SK-N-SH (cell line): ENCODE measurements at regions not wholly inside any gene's neighbourhood (a gene's known extent, or its start where the extent isn't known, plus 50 kb on each side); places are given as distances from the start of the nearest gene placed in this dataset.

ENCODE experiments used
- CTCF ChIA-PET: fragments of 300-600, 350-600 bp; formaldehyde crosslinking; extraction: SDS; loops from one replicate; lab custom pipeline; 2021; lab: Yijun Ruan, JAX
- POLR2A ChIA-PET: fragments of 350-600 bp; sonication (Branson Sonifier 250); formaldehyde crosslinking; extraction: SDS; loops from one replicate; lab custom pipeline; 2020; ENCODE audit warnings: antibody characterized with exemption, inconsistent platforms; lab: Yijun Ruan, JAX
- DNase-seq: peaks from one replicate; pipeline ENCODE4 v3.0.0; 2012
- H2AFZ ChIP-seq: fragments of 200-600 bp; sonication (generic); 2 replicates; pipeline ENCODE4 v1.8.1; 2016; ENCODE audit warnings: antibody characterized with exemption, mild to moderate bottlenecking, low read depth
- H3F3A ChIP-seq: fragments of 200-600 bp; sonication (generic); replicated peaks from 2 replicates; pipeline ENCODE3; 2016; ENCODE audit warnings: antibody characterized with exemption, mild to moderate bottlenecking; ENCODE audit not compliant: insufficient read depth
- H3K27ac ChIP-seq, 2 experiments: fragments of 200-500 bp in 1 of 2; fragments of 200-600 bp in 1 of 2; sonication (Bioruptor generic) in 1 of 2; sonication (generic), shearing (Covaris generic) in 1 of 2; 2 replicates each; pipeline versions ENCODE4 v1.5.1 to v1.6.1; 2014 to 2016; ENCODE audit warnings: low read depth in 2 of 2, inconsistent platforms in 1 of 2, low read length in 1 of 2, mild to moderate bottlenecking in 1 of 2, mixed read lengths in 1 of 2
- H3K27me3 ChIP-seq: fragments of 200-600 bp; sonication (generic), shearing (Covaris generic); 2 replicates; pipeline ENCODE4 v1.6.1; 2016; ENCODE audit warnings: mixed run types; ENCODE audit not compliant: insufficient read depth
- H3K36me3 ChIP-seq, 2 experiments: fragments of 200-500 bp in 1 of 2; fragments of 200-600 bp in 1 of 2; sonication (Bioruptor generic) in 1 of 2; sonication (generic) in 1 of 2; replicated peaks in 1 of 2; 2 replicates each; pipeline versions ENCODE3 to v1.5.1; 2014 to 2016; ENCODE audit warnings: low read length in 1 of 2, mild to moderate bottlenecking in 1 of 2; ENCODE audit not compliant: insufficient read depth in 2 of 2, control insufficient read depth in 1 of 2
- H3K4me1 ChIP-seq, 2 experiments: fragments of 200-500 bp in 1 of 2; fragments of 200-600 bp in 1 of 2; sonication (Bioruptor generic) in 1 of 2; sonication (generic), shearing (Covaris generic) in 1 of 2; 2 replicates each; pipeline versions ENCODE4 v1.5.1 to v1.6.1; 2014 to 2016; ENCODE audit warnings: low read depth in 1 of 2, low read length in 1 of 2, mixed run types in 1 of 2; ENCODE audit not compliant: insufficient read depth in 2 of 2, control insufficient read depth in 1 of 2
- H3K4me2 ChIP-seq: fragments of 200-600 bp; sonication (generic), shearing (Covaris generic); 2 replicates; pipeline ENCODE4 v1.6.1; 2017; ENCODE audit warnings: mixed run types
- H3K4me3 ChIP-seq, 2 experiments: fragments of 200-500 bp in 1 of 2; fragments of 200-600 bp in 1 of 2; sonication (Bioruptor generic) in 1 of 2; sonication (generic), shearing (Covaris generic) in 1 of 2; 2 replicates each; pipeline versions ENCODE4 v1.5.1 to v1.8.1; 2014 to 2016; ENCODE audit warnings: low read depth in 2 of 2, inconsistent platforms in 1 of 2, low read length in 1 of 2, mild to moderate bottlenecking in 1 of 2, mixed read lengths in 1 of 2, moderate library complexity in 1 of 2
- H3K79me2 ChIP-seq: fragments of 200-600 bp; sonication (generic); 2 replicates; pipeline ENCODE4 v1.8.1; 2017; ENCODE audit warnings: mild to moderate bottlenecking; ENCODE audit not compliant: insufficient read depth
- H3K9ac ChIP-seq: fragments of 200-600 bp; sonication (generic); 2 replicates; pipeline ENCODE4 v1.6.1; 2017; ENCODE audit warnings: mixed run types
- H3K9me2 ChIP-seq: fragments of 200-600 bp; sonication (generic); 2 replicates; pipeline ENCODE4 v1.6.1; 2017; ENCODE audit warnings: mixed run types
- H3K9me3 ChIP-seq: fragments of 200-600 bp; sonication (generic); 2 replicates; pipeline ENCODE4 v1.6.1; 2017; ENCODE audit warnings: mixed run types, mild to moderate bottlenecking, moderate library complexity
- H4K20me1 ChIP-seq: fragments of 200-600 bp; sonication (generic); 2 replicates; pipeline ENCODE4 v1.6.1; 2017; ENCODE audit warnings: mild to moderate bottlenecking, mixed run types; ENCODE audit not compliant: insufficient read depth
- CHD2 ChIP-seq: fragments of 150-350 bp; IDR thresholded peaks from 2 replicates; pipeline ENCODE4 v1.6.1; 2018; ENCODE audit warnings: low read length; ENCODE audit not compliant: partially characterized antibody
- ELF1 ChIP-seq: IDR thresholded peaks from 2 replicates; pipeline ENCODE4 v1.4.0; 2012
- EZH2phosphoT487 ChIP-seq: fragments of 200-600 bp; sonication (generic); IDR thresholded peaks from 2 replicates; pipeline ENCODE4 v1.6.1; 2017; ENCODE audit warnings: low read depth, mixed run types, mild to moderate bottlenecking, antibody characterized with exemption, moderate library complexity, borderline replicate concordance
- FOSL2 ChIP-seq: IDR thresholded peaks from 2 replicates; pipeline ENCODE4 v1.4.0; 2012; ENCODE audit warnings: low read depth, mild to moderate bottlenecking, moderate library complexity, borderline replicate concordance
- FOXM1 ChIP-seq: IDR thresholded peaks from 2 replicates; pipeline ENCODE4 v1.4.0; 2012; ENCODE audit warnings: low read depth, mild to moderate bottlenecking
- GABPA ChIP-seq: IDR thresholded peaks from 2 replicates; pipeline ENCODE4 v1.4.0; 2012; ENCODE audit warnings: low read depth, mild to moderate bottlenecking
- GATA2 ChIP-seq: sonication (generic); formaldehyde crosslinking; IDR thresholded peaks from 2 replicates; pipeline ENCODE4 v1.5.0; 2020; ENCODE audit warnings: mild to moderate bottlenecking, missing genetic modification reagents
- MXI1 ChIP-seq: IDR thresholded peaks from 2 replicates; pipeline ENCODE4 v1.6.1; 2012; ENCODE audit warnings: mild to moderate bottlenecking, low read depth, low read length, improper control_type of control experiment
- NFIC ChIP-seq: IDR thresholded peaks from 2 replicates; pipeline ENCODE4 v1.4.0; 2012; ENCODE audit warnings: borderline replicate concordance
- NRF1 ChIP-seq: IDR thresholded peaks from 2 replicates; pipeline ENCODE4 v1.6.1; 2012; ENCODE audit warnings: low read depth, mild to moderate bottlenecking, low read length
- POLR2AphosphoS5 ChIP-seq: IDR thresholded peaks from 2 replicates; pipeline ENCODE4 v1.6.1; 2012; ENCODE audit warnings: low read depth, low read length
- RCOR1 ChIP-seq: fragments of 150-350 bp; IDR thresholded peaks from 2 replicates; pipeline ENCODE4 v1.6.1; 2017; ENCODE audit warnings: antibody characterized with exemption, low read length
- RXRA ChIP-seq: IDR thresholded peaks from 2 replicates; pipeline ENCODE4 v1.4.0; 2012; ENCODE audit warnings: low read depth, mild to moderate bottlenecking, borderline replicate concordance
- SMC3 ChIP-seq: IDR thresholded peaks from 2 replicates; pipeline ENCODE4 v1.6.1; 2012; ENCODE audit warnings: low read depth, low read length, improper control_type of control experiment
- TEAD4 ChIP-seq: IDR thresholded peaks from 2 replicates; pipeline ENCODE4 v1.4.0; 2012; ENCODE audit warnings: mild to moderate bottlenecking, borderline replicate concordance; ENCODE audit not compliant: insufficient read depth
- YY1 ChIP-seq: IDR thresholded peaks from 2 replicates; pipeline ENCODE4 v1.4.0; 2012; ENCODE audit warnings: low read depth, mild to moderate bottlenecking
- WGBS: methylation state at CpG from one replicate; pipeline ENCODE4 v1.1.6; 2017; ENCODE audit warnings: low lambda C conversion rate; 5-methylcytosine and 5-hydroxymethylcytosine counted together
- TF ChIP-seq, protein P1 (sequence below): IDR thresholded peaks from 2 replicates; pipeline ENCODE4 v1.6.1; 2012; ENCODE audit warnings: mild to moderate bottlenecking, low read depth, low read length, moderate library complexity
- TF ChIP-seq, protein P2 (sequence below): IDR thresholded peaks from 2 replicates; pipeline ENCODE4; 2012
- TF ChIP-seq, protein P3 (sequence below): fragments of 150-350 bp; IDR thresholded peaks from 2 replicates; pipeline ENCODE4 v1.6.1; 2017; ENCODE audit warnings: antibody characterized with exemption, low read length, low read depth, borderline replicate concordance
- TF ChIP-seq, protein P4 (sequence below): fragments of 150-350 bp; IDR thresholded peaks from 2 replicates; pipeline ENCODE4 v1.6.1; 2016; ENCODE audit warnings: mild to moderate bottlenecking, low read depth, low read length

DNA sequence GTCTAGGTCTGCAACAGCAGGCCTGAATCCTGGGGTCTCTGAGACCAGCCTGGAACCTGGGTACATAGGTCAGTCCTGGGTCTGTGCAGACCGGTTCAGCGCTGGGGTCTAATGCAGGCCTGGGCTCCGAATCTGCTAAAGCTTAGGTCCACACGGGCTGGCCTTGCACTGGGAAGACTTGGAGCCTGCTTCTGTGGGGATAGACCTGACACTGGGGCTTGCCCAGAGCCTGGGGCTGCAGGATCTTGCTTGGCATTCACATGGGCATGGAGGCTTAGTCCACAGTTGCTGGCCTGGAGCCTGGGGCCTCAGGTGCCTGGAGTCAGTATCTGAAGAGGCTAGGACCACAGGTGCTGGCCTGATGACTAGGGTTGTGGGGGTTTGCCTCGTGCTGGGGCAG lies 369.8 kb upstream of the SEL1L start:
- H3K36me3 ChIP-seq = no peaks in the 10 kb centered on the region
- TF ChIP-seq, protein P1, sequence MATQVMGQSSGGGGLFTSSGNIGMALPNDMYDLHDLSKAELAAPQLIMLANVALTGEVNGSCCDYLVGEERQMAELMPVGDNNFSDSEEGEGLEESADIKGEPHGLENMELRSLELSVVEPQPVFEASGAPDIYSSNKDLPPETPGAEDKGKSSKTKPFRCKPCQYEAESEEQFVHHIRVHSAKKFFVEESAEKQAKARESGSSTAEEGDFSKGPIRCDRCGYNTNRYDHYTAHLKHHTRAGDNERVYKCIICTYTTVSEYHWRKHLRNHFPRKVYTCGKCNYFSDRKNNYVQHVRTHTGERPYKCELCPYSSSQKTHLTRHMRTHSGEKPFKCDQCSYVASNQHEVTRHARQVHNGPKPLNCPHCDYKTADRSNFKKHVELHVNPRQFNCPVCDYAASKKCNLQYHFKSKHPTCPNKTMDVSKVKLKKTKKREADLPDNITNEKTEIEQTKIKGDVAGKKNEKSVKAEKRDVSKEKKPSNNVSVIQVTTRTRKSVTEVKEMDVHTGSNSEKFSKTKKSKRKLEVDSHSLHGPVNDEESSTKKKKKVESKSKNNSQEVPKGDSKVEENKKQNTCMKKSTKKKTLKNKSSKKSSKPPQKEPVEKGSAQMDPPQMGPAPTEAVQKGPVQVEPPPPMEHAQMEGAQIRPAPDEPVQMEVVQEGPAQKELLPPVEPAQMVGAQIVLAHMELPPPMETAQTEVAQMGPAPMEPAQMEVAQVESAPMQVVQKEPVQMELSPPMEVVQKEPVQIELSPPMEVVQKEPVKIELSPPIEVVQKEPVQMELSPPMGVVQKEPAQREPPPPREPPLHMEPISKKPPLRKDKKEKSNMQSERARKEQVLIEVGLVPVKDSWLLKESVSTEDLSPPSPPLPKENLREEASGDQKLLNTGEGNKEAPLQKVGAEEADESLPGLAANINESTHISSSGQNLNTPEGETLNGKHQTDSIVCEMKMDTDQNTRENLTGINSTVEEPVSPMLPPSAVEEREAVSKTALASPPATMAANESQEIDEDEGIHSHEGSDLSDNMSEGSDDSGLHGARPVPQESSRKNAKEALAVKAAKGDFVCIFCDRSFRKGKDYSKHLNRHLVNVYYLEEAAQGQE = no peak
- TF ChIP-seq NFIC = no peak
- TF ChIP-seq RXRA = no peak
- no peak for TF ChIP-seq GABPA
- no peak for TF ChIP-seq RCOR1
- TF ChIP-seq CHD2 = no peak
- no peak for TF ChIP-seq SMC3
- TF ChIP-seq, protein P2, sequence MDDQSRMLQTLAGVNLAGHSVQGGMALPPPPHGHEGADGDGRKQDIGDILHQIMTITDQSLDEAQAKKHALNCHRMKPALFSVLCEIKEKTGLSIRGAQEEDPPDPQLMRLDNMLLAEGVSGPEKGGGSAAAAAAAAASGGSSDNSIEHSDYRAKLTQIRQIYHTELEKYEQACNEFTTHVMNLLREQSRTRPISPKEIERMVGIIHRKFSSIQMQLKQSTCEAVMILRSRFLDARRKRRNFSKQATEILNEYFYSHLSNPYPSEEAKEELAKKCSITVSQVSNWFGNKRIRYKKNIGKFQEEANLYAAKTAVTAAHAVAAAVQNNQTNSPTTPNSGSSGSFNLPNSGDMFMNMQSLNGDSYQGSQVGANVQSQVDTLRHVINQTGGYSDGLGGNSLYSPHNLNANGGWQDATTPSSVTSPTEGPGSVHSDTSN = no peak
- no peak for TF ChIP-seq TEAD4
- TF ChIP-seq FOXM1 = no peak
- TF ChIP-seq, protein P3, sequence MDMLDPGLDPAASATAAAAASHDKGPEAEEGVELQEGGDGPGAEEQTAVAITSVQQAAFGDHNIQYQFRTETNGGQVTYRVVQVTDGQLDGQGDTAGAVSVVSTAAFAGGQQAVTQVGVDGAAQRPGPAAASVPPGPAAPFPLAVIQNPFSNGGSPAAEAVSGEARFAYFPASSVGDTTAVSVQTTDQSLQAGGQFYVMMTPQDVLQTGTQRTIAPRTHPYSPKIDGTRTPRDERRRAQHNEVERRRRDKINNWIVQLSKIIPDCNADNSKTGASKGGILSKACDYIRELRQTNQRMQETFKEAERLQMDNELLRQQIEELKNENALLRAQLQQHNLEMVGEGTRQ = no peak
- TF ChIP-seq YY1 = no peak
- TF ChIP-seq EZH2phosphoT487 = no peak
- TF ChIP-seq, protein P4, sequence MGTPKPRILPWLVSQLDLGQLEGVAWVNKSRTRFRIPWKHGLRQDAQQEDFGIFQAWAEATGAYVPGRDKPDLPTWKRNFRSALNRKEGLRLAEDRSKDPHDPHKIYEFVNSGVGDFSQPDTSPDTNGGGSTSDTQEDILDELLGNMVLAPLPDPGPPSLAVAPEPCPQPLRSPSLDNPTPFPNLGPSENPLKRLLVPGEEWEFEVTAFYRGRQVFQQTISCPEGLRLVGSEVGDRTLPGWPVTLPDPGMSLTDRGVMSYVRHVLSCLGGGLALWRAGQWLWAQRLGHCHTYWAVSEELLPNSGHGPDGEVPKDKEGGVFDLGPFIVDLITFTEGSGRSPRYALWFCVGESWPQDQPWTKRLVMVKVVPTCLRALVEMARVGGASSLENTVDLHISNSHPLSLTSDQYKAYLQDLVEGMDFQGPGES = no peak
- TF ChIP-seq ELF1 = no peak
- TF ChIP-seq POLR2AphosphoS5 = no peak
- no peak for TF ChIP-seq GATA2 (CRISPR knock-in tag)
- no peak for TF ChIP-seq FOSL2
- no peak for TF ChIP-seq NRF1
- TF ChIP-seq MXI1 = no peak
- no peak for DNase-seq
- 10% methylated on average over 2 of the region's 5 CpGs for WGBS
- H3K4me1 ChIP-seq = no peaks in the 10 kb centered on the region
- H3K9ac ChIP-seq = no peak overlapping the region
- H3K79me2 ChIP-seq = no peaks in the 10 kb centered on the region
- H2AFZ ChIP-seq = no peak overlapping the region
- POLR2A ChIA-PET = no interaction called here
- no peaks in the 10 kb centered on the region for H4K20me1 ChIP-seq
- CTCF ChIA-PET = no interaction called here
- H3K4me2 ChIP-seq = no peak overlapping the region
- H3K27ac ChIP-seq = no peak overlapping the region
- H3K9me3 ChIP-seq = 0 out of 2 replicates have a peak, but pooled peaks cover 3% of the 10 kb centered on the region
- H3F3A ChIP-seq = no peaks in the 10 kb centered on the region
- H3K4me3 ChIP-seq = no peak overlapping the region
- H3K9me2 ChIP-seq = no peaks in the 10 kb centered on the region
- no peaks in the 10 kb centered on the region for H3K27me3 ChIP-seq
